GM13976 (cell line): ENCODE measurements at regions not wholly inside any gene's neighbourhood (a gene's known extent, or its start where the extent isn't known, plus 50 kb on each side); places are given as distances from the start of the nearest gene placed in this dataset.
"Not testable (repeated sequence)": the region's sequence is repeated elsewhere in the genome, so short reads cannot be mapped to it uniquely, and the experiment has no call there.

Experiments used
- DNase-seq: peaks from one replicate; pipeline ENCODE4 v3.0.0; 2012; ENCODE audit warnings: low spot score
- in situ Hi-C: fragments of 300-500 bp; cut with MboI; formaldehyde crosslinking; loops from one replicate; pipeline ENCODE4 v1.12.0; 2022; ENCODE audit warnings: low sequenced_read_pairs, mixed read lengths, inconsistent platforms; ENCODE audit not compliant: unreplicated experiment
- TF ChIP-seq, protein P1 (sequence below): IDR thresholded peaks from 2 replicates; pipeline ENCODE4 v1.5.1; 2012; ENCODE audit warnings: borderline replicate concordance, mild to moderate bottlenecking; ENCODE audit not compliant: insufficient read depth; ENCODE audit errors: extremely low read depth, missing control alignments, control extremely low read depth

DNA sequence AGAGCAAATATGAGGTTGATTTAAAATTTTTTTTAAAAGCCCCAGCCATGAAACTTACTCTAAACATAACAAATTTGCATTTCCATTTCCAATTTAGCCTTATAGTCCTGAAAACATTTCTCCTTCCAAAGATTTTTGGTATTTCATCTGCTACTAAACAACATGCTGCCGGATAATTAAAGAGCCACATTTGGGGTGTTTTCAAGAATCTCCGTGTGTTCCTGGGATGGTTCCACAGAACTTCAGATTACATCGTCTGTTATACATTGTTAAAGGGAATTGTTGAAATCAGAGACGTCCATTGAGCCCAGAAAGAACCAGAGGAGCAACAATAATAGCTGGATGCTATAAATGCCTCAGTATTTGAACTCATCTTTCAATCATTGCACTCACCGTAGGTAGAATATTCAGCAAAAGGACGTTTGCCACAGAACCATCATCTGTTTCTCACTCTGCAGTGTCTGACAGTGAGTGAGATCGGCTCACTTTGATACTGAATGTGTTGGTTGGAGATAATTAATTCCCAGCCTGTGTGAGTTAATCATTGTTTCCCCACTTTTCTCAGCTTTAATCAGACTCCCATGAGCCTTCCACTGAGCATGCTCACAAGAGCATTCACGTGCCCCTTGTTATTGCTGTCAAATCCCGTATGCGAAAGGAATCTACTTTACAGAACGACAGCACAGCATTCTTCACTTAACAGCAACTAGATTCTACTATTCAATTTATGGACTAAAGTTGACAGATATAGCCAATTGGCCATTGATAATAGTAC is 128.4 kb upstream of the PALS2 start:
- in situ Hi-C loops: no loop called here
- no peak for DNase-seq
- TF ChIP-seq, protein P1, sequence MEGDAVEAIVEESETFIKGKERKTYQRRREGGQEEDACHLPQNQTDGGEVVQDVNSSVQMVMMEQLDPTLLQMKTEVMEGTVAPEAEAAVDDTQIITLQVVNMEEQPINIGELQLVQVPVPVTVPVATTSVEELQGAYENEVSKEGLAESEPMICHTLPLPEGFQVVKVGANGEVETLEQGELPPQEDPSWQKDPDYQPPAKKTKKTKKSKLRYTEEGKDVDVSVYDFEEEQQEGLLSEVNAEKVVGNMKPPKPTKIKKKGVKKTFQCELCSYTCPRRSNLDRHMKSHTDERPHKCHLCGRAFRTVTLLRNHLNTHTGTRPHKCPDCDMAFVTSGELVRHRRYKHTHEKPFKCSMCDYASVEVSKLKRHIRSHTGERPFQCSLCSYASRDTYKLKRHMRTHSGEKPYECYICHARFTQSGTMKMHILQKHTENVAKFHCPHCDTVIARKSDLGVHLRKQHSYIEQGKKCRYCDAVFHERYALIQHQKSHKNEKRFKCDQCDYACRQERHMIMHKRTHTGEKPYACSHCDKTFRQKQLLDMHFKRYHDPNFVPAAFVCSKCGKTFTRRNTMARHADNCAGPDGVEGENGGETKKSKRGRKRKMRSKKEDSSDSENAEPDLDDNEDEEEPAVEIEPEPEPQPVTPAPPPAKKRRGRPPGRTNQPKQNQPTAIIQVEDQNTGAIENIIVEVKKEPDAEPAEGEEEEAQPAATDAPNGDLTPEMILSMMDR: no peak

GRCh38 chr7:24448038-24448437 is 125.2 kb upstream of the PALS2 start:
- DNase-seq: no peak
- TF ChIP-seq, protein P1: no peak
- in situ Hi-C loops: no loop called here

- DNase-seq, in situ Hi-C loops: not testable (repeated sequence)
These were observed 123.8 kb upstream of the PALS2 start for GRCh38 chr7:24449416-24449815.

DNA sequence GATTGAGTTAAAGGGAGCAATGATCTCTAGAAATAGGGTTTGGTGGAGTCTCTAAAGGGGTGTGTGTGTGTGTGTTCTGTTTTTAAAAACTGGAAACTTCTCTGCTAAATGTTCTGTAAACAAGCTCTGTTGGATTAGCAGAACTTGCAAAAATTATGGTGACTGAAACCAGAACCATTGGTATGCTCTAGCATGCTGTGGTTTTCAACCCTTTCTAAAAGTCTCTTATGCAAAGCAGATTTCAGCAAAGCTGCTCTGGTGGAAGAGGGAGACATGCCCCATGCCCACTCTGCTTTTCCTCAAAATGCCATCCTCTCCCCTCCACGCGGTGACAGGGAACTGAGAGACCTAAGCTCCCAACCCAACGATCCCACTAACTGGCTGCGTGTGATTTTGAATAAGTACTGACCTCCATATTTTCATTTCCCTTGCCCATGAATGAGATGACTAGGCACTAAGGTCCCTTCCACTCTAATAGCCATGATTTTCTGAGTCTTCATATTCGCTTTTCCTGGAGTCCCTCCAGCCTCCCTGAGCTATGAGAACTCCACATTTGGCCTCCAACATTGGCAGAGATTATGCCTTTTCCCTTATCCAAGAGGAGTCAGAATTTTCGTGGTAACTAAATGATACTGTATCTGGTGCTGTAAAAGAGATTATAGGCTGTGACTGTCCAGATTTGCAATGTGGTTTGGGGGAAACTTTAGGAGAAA is 117.3 kb upstream of the PALS2 start:
- DNase-seq: no peak
- in situ Hi-C loops: no loop called here
- TF ChIP-seq, protein P1: no peak

DNA sequence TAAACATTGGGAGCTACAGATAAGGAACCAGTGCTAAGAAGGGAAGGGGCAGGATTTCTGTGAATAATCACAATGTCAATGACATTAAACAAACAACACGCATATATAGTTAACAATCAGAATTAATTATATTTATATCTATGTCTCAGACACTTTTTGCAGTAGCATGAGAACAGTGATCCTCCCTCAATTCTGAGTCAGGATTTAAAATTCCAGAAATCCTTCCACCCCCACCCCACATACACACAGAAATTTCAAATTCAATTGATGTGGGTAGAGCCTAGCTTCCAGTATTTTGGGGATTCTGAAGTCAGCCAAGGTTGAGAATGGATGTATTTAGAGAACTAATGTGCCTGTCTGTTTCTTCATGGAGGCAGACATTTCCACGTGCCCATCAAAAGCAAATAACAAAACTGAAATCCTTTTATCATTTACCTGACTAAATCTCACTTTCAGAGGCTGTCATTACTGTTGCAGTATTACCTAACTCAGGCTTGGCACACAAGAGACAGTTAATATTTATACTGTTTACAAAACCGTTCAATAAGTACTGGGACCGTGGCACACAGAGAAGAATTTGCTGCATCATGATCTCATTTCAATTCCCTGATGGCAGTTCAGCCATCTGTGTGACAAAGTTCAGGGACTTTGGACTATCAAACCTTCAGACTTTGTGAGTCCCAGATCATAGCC is 116.6 kb upstream of the PALS2 start:
- in situ Hi-C loops: no loop called here
- TF ChIP-seq, protein P1: no peak
- no peak for DNase-seq

GRCh38 chr7:24457219-24457558 is 116.1 kb upstream of the PALS2 start:
- TF ChIP-seq, protein P1: no peak
- in situ Hi-C loops: no loop called here
- DNase-seq: no peak

GRCh38 chr7:24462117-24462516 is 111.1 kb upstream of the PALS2 start:
- in situ Hi-C loops: no loop called here
- no peak for DNase-seq
- TF ChIP-seq, protein P1: no peak
